PC-3 (cell line): ENCODE measurements at regions not wholly inside any gene's neighbourhood (a gene's known extent, or its start where the extent isn't known, plus 50 kb on each side); places are given as distances from the start of the nearest gene placed in this dataset.

Experiments used
- ATAC-seq: fragments of 200-7000 bp; cut with Tn5 transposase; 2 replicates; pipeline ENCODE4 v1.9.1; 2020; ENCODE audit warnings: mild to moderate bottlenecking, moderate library complexity
- BruUV-seq: library from RNA; stranded (reverse); fragments of 400-500 nt; replicated peaks from 2 replicates; lab custom pipeline; 2021; lab: Mats Ljungman, UMichigan
- CTCF ChIA-PET: fragments of 300-600 bp; sonication (Branson Sonifier 250); formaldehyde crosslinking; loops from one replicate; lab custom pipeline; 2022; ENCODE audit warnings: antibody characterized with exemption; lab: Charles Lee
- POLR2A ChIA-PET: fragments of 300-600 bp; sonication (Branson Sonifier 250); formaldehyde crosslinking; loops from one replicate; lab custom pipeline; 2022; ENCODE audit warnings: antibody characterized with exemption; ENCODE audit not compliant: unreplicated experiment; lab: Charles Lee
- DNase-seq: peaks from one replicate; pipeline ENCODE4 v3.0.0-alpha.2; 2015
- H2AFZ ChIP-seq: fragments of 300-600 bp; sonication (generic); 2 replicates; pipeline ENCODE4 v1.6.0; 2016; ENCODE audit warnings: antibody characterized with exemption, low read length
- H3F3A ChIP-seq: fragments of 300-600 bp; sonication (generic); one replicate; pipeline ENCODE4 v1.6.0; 2017; ENCODE audit warnings: antibody characterized with exemption, low read length, control low read depth, mild to moderate bottlenecking; ENCODE audit not compliant: unreplicated experiment
- H3K27ac ChIP-seq: fragments of 300-600 bp; sonication (generic); 2 replicates; pipeline ENCODE4 v1.5.1; 2016; ENCODE audit warnings: mild to moderate bottlenecking, low read length
- H3K27me3 ChIP-seq: fragments of 300-600 bp; sonication (generic); 2 replicates; pipeline ENCODE4 v1.6.1; 2016; ENCODE audit warnings: low read length, mixed read lengths
- H3K36me3 ChIP-seq: fragments of 300-600 bp; sonication (generic); 2 replicates; pipeline ENCODE4 v1.6.1; 2016; ENCODE audit warnings: low read depth, mixed run types, low read length, mixed read lengths
- H3K4me1 ChIP-seq: fragments of 300-600 bp; sonication (generic); 2 replicates; pipeline ENCODE4 v1.5.1; 2016; ENCODE audit warnings: low read length; ENCODE audit not compliant: insufficient read depth
- H3K4me2 ChIP-seq: fragments of 300-600 bp; sonication (generic); 2 replicates; pipeline ENCODE4 v1.6.0; 2016; ENCODE audit warnings: low read length
- H3K4me3 ChIP-seq: fragments of 300-600 bp; sonication (generic); 2 replicates; pipeline ENCODE4 v1.5.1; 2016; ENCODE audit warnings: mild to moderate bottlenecking, low read length, mixed read lengths
- H3K79me2 ChIP-seq: fragments of 300-600 bp; sonication (generic); 2 replicates; pipeline ENCODE4 v1.6.1; 2017; ENCODE audit warnings: low read length, mixed read lengths
- H3K9ac ChIP-seq: fragments of 300-600 bp; sonication (generic); 2 replicates; pipeline ENCODE4 v1.6.0; 2016; ENCODE audit warnings: mild to moderate bottlenecking, low read length
- H3K9me2 ChIP-seq: fragments of 300-600 bp; sonication (generic); replicated peaks from 2 replicates; pipeline ENCODE4 v1.6.1; 2016; ENCODE audit warnings: mixed run types, low read length, mixed read lengths
- H3K9me3 ChIP-seq: fragments of 300-600 bp; sonication (generic); 2 replicates; pipeline ENCODE4 v1.6.1; 2016; ENCODE audit warnings: low read length, mixed read lengths
- H4K20me1 ChIP-seq: fragments of 300-600 bp; sonication (generic); 2 replicates; pipeline ENCODE4 v1.6.1; 2016; ENCODE audit warnings: low read length, mixed read lengths
- EZH2 ChIP-seq: fragments of 300-600 bp; sonication (generic); IDR thresholded peaks from one replicate; pipeline ENCODE4 v1.6.1; 2017; ENCODE audit warnings: antibody characterized with exemption, mild to moderate bottlenecking, low read length; ENCODE audit not compliant: unreplicated experiment
- EZH2phosphoT487 ChIP-seq: fragments of 300-600 bp; sonication (generic); IDR thresholded peaks from 2 replicates; pipeline ENCODE4 v1.6.1; 2018; ENCODE audit warnings: mild to moderate bottlenecking, antibody characterized with exemption, low read length, borderline replicate concordance
- intact Hi-C: fragments of 100-400 bp; cut with micrococcal nuclease; formaldehyde crosslinking; loops from 2 replicates; pipeline ENCODE4 v1.9.0; 2023
- TF ChIP-seq, protein P1 (sequence below): fragments of 300-600 bp; sonication (generic); conservative IDR thresholded peaks from 2 replicates; pipeline ENCODE4 v1.5.1; 2017; ENCODE audit warnings: antibody characterized with exemption, low read depth, mild to moderate bottlenecking, low read length

DNA sequence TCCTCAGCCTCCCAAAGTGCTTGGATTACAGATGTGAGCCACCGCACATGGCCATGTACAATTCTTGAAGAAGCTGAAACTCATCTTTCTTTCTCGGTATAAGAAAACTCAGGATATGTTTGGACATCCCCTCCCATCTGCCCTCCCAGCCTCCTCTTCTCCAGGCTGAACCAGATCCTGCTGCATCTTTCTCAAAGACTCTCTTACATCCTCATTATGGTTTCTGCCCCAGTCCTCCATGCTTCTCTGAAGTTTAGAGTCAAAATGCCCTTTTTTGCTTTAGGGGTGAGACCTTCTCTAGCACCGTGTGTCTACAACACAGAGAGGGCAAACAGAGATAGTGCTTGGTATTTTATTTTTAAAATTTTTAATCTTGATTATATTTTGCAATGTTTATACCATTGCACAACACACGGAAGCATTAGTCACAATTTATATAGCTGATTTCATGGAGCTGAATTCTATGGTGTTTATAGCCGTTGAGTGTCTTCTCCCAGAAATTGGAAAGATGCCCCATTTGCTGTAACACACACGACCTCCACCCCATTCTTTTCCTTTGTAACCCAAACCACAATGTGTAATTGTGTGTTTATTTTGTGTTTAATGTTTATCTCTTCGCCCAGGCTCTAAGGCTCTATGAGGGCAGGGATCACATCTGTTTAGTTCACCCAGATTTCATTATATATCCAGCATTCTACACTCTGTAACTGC lies 206.0 kb upstream of the TNP1 start:
- Histone ChIP-seq H3F3A (no peaks in the 10 kb centered on the region), H2AFZ (no peak overlapping the region), H3K4me3 (no peak overlapping the region), H3K9me2 (no peaks in the 10 kb centered on the region), H3K9ac (no peak overlapping the region), H3K27me3 (no peaks in the 10 kb centered on the region), H4K20me1 (no peaks in the 10 kb centered on the region), H3K79me2 (no peaks in the 10 kb centered on the region), H3K9me3 (no peaks in the 10 kb centered on the region), H3K36me3 (no peaks in the 10 kb centered on the region), H3K27ac (peak overlapping the region; percentile 75), H3K4me2 (peak overlapping the region; percentile 44; the same call in 1 of the 2 replicates), H3K4me1 (peaks cover 20% of the 10 kb centered on the region)
- BruUV-seq: no TSS peak
- peak; percentile 96 for DNase-seq
- ChIA-PET CTCF (interaction anchor here (0.6 to 0.7 kb wide), 2 partner anchors 27 to 100 kb away, joined by 3 to 5 read pairs; no protein-coding TSS in a partner anchor), POLR2A (interaction anchor here (0.5 kb wide), 1 partner anchor 100 kb away, joined by 7 read pairs; no protein-coding TSS in a partner anchor)
- no peak for TF ChIP-seq EZH2
- TF ChIP-seq, protein P1, sequence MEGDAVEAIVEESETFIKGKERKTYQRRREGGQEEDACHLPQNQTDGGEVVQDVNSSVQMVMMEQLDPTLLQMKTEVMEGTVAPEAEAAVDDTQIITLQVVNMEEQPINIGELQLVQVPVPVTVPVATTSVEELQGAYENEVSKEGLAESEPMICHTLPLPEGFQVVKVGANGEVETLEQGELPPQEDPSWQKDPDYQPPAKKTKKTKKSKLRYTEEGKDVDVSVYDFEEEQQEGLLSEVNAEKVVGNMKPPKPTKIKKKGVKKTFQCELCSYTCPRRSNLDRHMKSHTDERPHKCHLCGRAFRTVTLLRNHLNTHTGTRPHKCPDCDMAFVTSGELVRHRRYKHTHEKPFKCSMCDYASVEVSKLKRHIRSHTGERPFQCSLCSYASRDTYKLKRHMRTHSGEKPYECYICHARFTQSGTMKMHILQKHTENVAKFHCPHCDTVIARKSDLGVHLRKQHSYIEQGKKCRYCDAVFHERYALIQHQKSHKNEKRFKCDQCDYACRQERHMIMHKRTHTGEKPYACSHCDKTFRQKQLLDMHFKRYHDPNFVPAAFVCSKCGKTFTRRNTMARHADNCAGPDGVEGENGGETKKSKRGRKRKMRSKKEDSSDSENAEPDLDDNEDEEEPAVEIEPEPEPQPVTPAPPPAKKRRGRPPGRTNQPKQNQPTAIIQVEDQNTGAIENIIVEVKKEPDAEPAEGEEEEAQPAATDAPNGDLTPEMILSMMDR: no peak
- intact Hi-C loops: loop anchor here (1.0 to 10.0 kb wide), 4 partner anchors 39 to 299 kb away; no protein-coding TSS in a partner anchor
- peak; percentile 93 for ATAC-seq

DNA sequence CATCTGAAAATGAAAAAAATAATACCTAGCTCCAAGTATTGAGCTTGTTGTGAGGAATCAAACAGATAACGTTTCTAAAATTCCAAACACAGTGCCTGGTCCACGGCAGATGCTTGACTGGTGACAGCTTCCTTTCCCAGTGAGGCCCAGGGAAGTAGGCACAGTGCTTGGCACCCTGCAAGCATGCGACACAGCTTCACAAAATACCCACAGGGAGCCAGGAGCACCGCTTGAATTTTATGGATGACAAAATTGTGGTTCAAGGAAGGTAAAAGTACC lies 205.1 kb upstream of the TNP1 start:
- BruUV-seq: no TSS peak
- no peaks in the 10 kb centered on the region for H3K9me3 ChIP-seq
- ATAC-seq (no peak), DNase-seq (no peak)
- no peak overlapping the region for H3K27ac ChIP-seq
- H3K36me3 ChIP-seq: no peaks in the 10 kb centered on the region
- no peak overlapping the region for H2AFZ ChIP-seq
- H4K20me1 ChIP-seq: no peaks in the 10 kb centered on the region
- TF ChIP-seq EZH2phosphoT487 (no peak), EZH2 (no peak)
- TF ChIP-seq, protein P1: no peak
- no peaks in the 10 kb centered on the region for H3K9me2 ChIP-seq
- H3K4me3 ChIP-seq: no peak overlapping the region
- no peaks in the 10 kb centered on the region for H3F3A ChIP-seq
- no peaks in the 10 kb centered on the region for H3K27me3 ChIP-seq
- intact Hi-C loops: loop anchor here (10.0 kb wide), 2 partner anchors 160 to 300 kb away; no protein-coding TSS in a partner anchor
- no peak overlapping the region for H3K4me2 ChIP-seq
- H3K79me2 ChIP-seq: no peaks in the 10 kb centered on the region
- peaks cover 20% of the 10 kb centered on the region for H3K4me1 ChIP-seq
- H3K9ac ChIP-seq: no peak overlapping the region
- ChIA-PET POLR2A (no interaction called here), CTCF (interaction anchor here (0.8 kb wide), 1 partner anchor 748 kb away, joined by 4 read pairs; no protein-coding TSS in a partner anchor)
